Activated CD4-positive, CD25-positive, alpha-beta regulatory T cell treated with anti-CD3 and anti-CD28 coated beads, Interleukin-2, amount 50 U/mL, for 72 hours (primary cell): ENCODE measurements at regions not wholly inside any gene's neighbourhood (a gene's known extent, or its start where the extent isn't known, plus 50 kb on each side); places are given as distances from the start of the nearest gene placed in this dataset.

ENCODE experiments used
- DNase-seq: peaks from one replicate; pipeline ENCODE4 v3.0.0; 2021

DNA sequence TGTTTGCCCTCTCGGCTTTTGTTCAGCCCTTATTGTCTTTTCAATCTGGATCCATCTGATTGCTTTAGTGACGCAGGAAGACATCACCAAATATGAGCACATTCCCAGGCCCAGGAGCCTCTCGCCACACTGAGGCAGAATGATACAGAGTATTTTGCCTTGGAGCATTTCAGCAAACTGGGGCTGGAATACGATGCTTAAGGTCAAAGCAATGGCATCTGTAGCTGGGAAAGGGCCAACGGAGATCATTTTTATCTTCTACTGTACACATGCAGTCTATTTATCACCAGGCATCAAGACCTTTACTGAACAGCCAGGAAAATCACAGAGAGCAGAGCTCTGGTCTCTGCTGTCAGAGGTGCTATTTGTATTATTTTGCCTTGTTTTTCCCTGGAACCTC is 655.3 kb downstream of the RNF144B start:
- DNase-seq = no peak

- no peak for DNase-seq
These were observed 663.6 kb downstream of the RNF144B start for GRCh38 chr6:19050765-19051164.

DNA sequence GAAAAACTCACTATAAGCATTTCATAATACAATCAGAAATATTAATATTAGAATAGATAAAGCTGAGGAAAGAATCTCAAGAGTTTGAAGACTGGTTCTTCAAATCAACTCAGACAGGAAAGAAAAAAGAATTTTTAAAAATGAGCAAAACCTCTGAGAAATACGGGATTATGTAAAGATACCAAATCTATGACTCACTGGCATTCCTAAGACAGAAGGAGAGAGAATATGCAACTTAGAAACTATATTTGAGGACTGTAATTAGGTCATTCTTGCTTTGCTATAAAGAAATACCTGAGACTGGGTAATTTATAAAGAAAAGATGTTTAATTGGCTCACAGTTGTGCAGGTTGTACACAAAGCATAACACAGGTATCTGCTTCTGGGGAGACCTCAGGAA is 665.1 kb downstream of the RNF144B start:
- no peak for DNase-seq

DNA sequence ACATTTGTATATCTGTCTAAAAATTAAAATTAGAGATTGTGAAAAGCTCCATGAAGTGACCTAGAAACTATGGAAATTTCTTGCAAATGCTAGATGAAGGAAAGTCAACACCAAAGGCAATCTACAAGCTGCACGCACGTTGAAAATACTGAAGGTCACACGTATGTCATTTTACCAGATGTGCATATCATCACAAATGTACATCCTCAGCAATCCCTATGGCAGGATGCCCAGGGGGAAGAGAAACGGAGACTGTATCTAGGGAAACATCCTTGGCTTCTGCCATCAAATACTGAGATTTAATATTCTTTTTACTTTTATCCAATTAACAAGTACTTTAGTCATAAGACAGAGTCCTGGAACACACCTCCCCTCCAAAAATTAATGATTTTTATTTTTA is 672.0 kb downstream of the RNF144B start:
- DNase-seq = no peak

DNA sequence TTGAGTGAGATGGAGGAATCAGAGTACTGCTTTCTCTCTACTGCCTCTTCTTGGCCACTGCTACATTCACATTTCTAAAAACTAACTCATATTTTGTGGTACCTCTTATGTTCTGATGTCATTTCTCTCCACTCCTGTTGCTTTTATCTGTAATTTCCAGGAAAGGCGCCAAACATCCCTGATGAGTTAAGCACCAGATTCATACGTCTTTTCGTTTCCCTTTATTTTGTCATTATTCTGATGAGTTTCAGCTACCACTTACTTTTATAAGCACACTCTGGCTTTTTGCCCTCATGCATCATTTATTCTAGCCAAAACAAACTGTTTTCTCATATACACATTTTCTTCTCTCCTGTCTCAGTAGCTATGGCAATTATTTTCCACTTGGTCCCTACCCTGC is 680.0 kb downstream of the RNF144B start:
- DNase-seq = no peak

DNA sequence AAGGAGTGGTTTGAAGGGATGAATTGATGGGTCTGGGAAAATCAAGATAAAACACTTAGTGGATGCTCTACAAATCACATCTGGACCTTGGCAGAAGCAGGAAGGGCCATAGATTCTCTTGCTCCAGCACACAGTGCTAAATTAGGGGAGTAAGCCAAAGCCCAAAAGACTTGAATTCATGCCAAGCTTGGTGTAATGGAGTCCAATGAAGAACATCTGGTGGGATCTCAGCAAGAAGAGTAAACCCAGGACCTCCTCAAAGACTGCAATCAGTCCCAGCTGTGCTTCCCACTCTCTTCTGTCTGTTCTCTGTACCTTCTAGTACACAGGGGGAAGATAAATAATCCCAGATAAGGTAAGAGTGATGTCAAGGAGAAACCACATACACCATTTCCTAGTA is 683.4 kb downstream of the RNF144B start:
- DNase-seq = no peak

GRCh38 chr6:19083801-19084200 is 696.7 kb downstream of the RNF144B start:
- DNase-seq = no peak

DNA sequence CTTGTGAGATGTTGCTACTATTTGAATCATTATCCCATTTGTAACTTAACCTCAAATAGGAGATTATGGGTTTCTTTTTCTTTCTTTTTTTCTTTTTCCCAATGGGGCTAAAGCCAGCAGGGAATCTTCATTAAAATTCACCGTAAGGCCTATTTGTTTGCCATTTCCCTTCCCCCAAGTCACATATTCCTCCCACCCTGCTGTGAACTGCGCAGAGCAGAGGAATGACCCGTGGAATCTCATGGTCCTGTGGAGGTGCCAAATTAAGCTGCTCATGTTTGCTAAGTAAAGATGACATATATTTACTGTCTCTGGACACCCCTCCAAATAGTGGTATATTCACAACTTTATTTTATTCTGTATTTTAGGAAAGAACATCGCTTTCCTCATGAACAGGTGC is 699.3 kb downstream of the RNF144B start:
- no peak for DNase-seq

DNA sequence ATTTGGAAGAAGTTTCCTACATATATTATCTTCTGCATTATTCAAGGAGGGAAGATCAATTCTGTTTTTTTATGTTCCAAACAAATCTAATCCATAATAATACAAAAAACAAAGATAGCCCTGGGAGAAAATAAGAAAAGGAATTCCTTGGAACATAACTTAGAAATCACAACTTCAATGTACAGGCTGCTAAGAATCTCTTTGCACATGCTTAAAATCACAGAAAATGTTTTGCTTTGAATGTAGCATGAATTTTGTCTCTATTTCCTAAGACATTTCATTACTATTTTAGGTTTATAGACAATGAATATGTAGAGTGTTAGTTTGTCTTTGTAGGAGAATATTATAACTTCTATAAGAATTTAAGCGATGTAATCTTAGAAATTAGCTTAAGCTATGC is 700.1 kb downstream of the RNF144B start:
- DNase-seq = no peak

GRCh38 chr6:19087897-19088296 is 700.7 kb downstream of the RNF144B start:
- no peak for DNase-seq

DNA sequence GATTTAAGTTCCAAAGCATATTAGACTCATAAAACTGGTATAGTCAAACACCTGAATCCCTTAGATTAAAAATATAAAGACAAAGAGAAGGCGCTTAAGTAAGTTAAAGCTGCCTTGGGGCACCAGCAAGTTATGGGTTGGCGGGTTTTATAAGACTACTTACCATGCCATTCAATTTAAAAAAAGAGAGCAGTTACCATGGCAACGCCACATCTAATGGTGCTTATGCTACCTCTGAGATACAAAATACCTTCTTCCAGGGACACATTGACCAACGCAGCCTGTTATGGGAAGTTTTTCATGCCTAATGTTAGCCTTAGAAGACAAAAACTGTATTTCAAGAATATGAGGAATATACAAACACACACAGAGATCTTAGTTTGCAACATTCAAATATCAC is 713.6 kb downstream of the RNF144B start:
- no peak for DNase-seq

DNA sequence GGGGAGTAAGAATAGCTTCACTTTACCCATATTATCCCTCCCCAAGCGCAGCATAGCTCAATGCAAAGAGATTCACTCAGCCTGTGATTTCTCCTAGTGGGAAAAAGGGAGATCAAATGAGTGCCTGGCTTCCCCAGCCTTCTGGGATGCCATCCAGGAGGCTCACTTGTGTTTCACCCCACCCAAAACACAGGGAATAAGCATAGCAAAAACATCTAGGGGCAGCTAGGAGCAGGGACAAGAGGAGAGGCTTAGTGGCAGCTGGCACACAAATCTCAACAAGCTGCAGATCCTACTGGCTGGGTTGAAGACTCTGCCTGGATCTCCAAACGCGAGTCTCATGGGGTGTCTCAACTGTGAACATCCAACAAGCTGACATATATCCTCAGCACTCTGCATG is 715.8 kb downstream of the RNF144B start:
- DNase-seq = no peak

DNA sequence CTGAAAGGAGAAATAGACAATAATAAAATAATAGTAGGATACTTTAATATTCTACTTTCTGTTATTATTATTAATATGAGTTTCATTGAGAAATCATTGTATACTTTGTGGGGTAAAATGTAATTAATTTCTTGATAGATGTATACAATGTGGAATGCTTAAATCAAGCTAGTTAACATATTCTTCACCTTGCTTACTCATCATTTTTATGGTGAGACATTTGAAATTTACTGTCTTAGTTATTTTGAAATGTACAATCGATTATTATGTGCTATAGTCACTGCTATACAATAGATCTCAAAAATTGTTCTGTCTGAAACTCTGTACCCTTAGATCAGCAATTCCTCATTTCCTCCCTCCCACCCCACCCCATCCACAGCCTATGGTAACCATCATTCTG is 720.3 kb downstream of the RNF144B start:
- DNase-seq = no peak

GRCh38 chr6:19121521-19121920 is 715.6 kb upstream of the ID4 start:
- no peak for DNase-seq

DNA sequence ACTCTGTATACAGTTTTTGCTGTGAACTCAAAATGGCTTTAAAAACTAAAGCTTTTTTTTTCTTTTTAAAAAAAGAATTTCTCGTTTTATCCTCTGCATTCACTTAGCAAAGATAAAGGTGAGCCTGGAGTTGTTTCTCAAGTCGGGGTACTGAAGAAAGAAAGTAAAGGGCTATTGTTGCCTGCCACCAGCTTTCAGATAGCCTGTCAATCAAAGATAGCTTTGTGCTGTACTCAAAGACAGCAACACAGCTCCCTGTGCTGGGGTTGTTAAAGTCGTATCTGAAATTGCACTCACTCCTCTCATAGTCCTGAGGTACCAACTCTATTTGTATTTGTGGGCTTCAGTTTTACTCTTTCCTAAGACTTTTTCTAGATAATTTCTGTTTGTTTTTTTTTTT is 710.1 kb upstream of the ID4 start:
- no peak for DNase-seq

- no peak for DNase-seq
These were observed 708.5 kb upstream of the ID4 start for GRCh38 chr6:19128701-19129100.

DNA sequence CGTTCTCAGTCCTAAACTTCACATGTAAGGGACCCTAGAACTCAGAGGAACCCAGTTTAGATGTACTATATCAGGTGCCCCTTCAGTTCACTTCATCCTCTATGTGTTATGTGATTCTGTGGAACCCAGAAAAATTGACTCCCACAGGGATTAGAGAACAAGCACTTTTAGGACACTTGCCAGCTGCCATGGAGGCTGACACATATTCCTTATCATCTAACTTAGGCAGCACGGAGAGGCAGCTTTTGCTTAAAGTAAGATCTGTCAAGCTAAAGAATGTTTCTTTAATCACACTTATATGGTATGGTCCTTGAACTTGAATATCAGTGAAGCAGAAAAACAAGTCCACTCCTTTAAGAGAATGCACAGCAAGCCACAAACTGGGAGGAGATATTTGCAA is 701.5 kb upstream of the ID4 start:
- no peak for DNase-seq

DNA sequence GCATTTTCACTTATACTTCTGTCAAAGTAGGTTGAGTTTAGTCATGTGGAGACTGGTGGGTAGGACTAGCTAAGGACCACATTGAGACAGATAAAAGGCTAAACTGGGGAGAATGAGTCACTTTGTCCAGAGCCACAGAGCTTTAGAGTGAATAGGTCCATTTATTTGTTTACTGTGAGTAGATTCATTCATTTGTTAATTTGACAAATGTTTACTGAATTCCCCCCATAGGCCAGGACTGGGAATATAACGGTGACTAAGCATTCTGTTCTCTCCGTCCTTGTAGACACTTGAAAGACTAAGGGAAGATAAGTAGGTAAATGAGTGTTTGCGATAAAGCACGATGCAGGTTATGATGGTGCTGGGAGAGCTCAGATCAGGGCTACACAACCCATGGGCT is 699.7 kb upstream of the ID4 start:
- no peak for DNase-seq

- DNase-seq = no peak
These were observed 694.9 kb upstream of the ID4 start for GRCh38 chr6:19142275-19142674.

GRCh38 chr6:19150307-19150706 is 686.9 kb upstream of the ID4 start:
- no peak for DNase-seq

DNA sequence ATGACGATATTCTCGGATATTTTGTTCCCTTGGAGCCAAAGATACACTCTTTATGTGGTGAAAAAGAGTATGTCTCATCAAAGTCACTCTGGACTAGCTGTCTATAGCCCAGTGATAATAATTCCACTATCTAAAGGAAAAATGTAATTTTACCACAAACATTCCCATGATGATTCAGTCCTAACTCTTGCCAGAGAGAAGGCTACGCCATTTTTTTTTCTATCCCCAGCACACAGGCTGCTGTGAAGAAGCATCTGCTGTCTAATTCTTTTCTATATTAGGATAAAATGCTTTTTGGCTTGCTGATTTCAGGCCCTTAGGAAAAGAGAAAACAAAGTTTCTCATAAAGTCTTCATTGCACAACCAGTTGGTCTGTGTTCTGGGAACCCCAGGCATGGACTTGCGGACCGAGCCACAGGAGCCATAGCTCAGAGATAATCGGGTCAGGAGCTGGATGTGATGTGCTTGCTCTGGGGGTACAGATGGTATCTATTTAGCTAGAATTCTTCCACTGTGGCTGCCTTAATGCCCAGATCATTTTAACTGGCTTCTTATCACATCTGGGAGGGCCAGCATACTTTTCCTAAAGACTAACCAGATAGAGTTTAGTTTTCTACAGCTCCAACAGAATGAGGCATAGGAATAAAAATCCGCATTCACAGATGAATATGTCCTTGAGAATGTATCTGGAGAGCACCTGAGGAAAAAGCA is 683.7 kb upstream of the ID4 start:
- no peak for DNase-seq

- no peak for DNase-seq
These were observed 683.2 kb upstream of the ID4 start for GRCh38 chr6:19153981-19154295.

DNA sequence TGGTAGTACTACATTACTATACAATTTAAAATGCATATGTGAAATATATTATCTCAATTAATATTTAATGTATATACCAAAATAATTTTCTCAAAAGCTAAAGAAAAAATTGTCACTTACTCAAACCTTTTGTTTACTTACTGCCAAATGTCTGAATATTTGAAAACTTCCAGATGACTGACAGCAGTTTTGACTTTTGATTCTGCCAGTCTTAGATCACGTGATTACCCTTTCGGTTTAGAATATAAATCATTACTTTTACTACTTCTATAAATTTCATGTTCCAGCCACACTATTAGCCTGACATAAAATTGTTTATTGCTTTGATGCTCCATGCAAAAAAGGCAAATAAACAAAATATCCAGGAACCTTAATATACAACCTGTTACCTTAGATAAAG is 680.7 kb upstream of the ID4 start:
- no peak for DNase-seq

GRCh38 chr6:19157486-19157885 is 679.7 kb upstream of the ID4 start:
- DNase-seq = no peak

GRCh38 chr6:19158586-19158985 is 678.6 kb upstream of the ID4 start:
- no peak for DNase-seq

DNA sequence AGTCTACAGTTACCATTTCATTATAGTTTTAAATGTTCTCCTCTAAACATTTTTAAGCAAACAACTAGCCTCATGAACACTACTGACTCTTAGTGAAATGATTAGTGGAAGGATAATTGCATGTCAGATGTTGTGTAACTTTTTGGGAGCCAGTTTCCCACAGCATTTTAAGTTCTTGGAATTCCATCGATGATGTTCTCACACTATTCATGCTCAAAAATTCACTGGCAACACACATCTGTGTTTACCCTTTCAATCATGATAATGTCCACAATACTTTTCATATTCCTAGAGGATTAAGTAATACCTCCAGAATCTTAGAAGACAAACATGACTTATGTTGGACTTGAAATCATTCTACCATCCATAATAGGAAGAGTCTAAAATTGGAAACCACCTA is 678.1 kb upstream of the ID4 start:
- no peak for DNase-seq
